Activated naive CD4-positive, alpha-beta T cell treated with anti-CD3 and anti-CD28 coated beads, Interleukin-2, amount 50 U/mL, for 16 hours (primary cell): ENCODE measurements at regions not wholly inside any gene's neighbourhood (a gene's known extent, or its start where the extent isn't known, plus 50 kb on each side); places are given as distances from the start of the nearest gene placed in this dataset.

Source experiments
- DNase-seq: peaks from one replicate; pipeline ENCODE4 v3.0.0-alpha.2; 2020

DNA sequence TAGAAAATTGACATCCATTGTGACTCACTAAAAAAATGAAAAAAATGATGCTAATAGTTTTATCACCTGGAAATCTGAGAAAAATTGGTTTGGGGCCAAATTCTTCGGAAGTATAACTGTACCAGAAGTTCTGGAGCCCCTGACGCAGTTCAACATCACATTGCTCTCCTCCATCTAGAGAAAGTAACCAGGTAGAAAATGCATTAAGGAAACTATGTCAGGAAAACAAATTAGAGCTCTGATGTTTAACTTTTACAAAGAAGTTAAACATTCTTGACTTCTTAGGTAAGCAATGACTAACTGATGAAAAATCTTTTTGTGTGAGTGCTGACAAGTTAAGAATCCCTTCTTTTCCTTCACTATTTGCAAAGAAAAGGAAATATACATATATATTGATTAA, 61.1 kb upstream of the TMEM196 start:
- no peak for DNase-seq

DNA sequence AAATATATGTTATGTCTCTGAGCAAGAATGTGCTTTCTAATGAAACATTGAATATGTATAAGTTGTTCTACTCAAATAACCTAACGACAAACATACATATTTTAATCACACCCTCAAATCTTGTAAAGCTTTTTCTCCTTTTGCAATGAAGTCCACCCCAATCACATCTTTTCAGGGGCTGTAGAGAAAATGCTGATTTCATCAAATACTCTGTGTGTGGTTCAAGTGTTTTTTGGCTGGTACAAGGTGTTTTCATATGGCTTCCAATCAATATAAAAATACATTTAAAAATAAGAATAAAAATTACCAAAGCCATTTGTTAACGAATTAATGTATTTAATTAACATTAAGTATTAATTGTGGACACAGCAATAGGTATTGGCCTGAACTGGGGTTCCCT, 57.2 kb upstream of the TMEM196 start:
- no peak for DNase-seq
